ENCODE measurements at regions not wholly inside any gene's neighbourhood (a gene's known extent, or its start where the extent isn't known, plus 50 kb on each side); places are given as distances from the start of the nearest gene placed in this dataset.

GRCh38 chr12:90257927-90258624 is 549.4 kb upstream of the ATP2B1 start:
- no peak overlapping the region for H3K27ac ChIP-seq (ENCODE audit: low read length)
- 86% methylated on average over 4 of the region's 4 CpGs for WGBS

GRCh38 chr12:90254796-90255195 is 546.2 kb upstream of the ATP2B1 start:
- no peak overlapping the region for H3K4me3 ChIP-seq (ENCODE audit: low read length)
- no peaks in the 10 kb centered on the region for H3K9me3 ChIP-seq (ENCODE audit: control insufficient read depth, low read length)
- peaks cover 9% of the 10 kb centered on the region for H3K4me1 ChIP-seq (ENCODE audit: control insufficient read depth, insufficient read depth, low read length)
- intact Hi-C loops (cut with DNase I): loop anchor here in 1 of 4 donors (2.0 kb wide), 1 partner anchor 54 kb away; no protein-coding TSS in a partner anchor
- DNase-seq: no peak
- no peaks in the 10 kb centered on the region for H3K27me3 ChIP-seq (ENCODE audit: control insufficient read depth, insufficient read depth)
- no peak overlapping the region for H3K27ac ChIP-seq (ENCODE audit: low read length)
- ATAC-seq: no peak

More at GRCh38 chr12:90257927-90258624, 549.4 kb upstream of the ATP2B1 start:
- Histone ChIP-seq H3K4me1 (ENCODE audit: control insufficient read depth, insufficient read depth, low read length) (peaks cover 3% of the 10 kb centered on the region), H3K9me3 (ENCODE audit: control insufficient read depth, low read length) (no peaks in the 10 kb centered on the region), H3K27me3 (ENCODE audit: control insufficient read depth, insufficient read depth) (no peaks in the 10 kb centered on the region), H3K4me3 (ENCODE audit: low read length) (no peak overlapping the region)
- ATAC-seq: no peak
- DNase-seq: no peak
- intact Hi-C loops (cut with DNase I): no loop called here

GRCh38 chr12:90253674-90254181 is 545.1 kb upstream of the ATP2B1 start:
- 31% methylated on average over 8 of the region's 8 CpGs for WGBS
- DNase-seq: peak; percentile 72 to 82 (median 77)
- Histone ChIP-seq H3K4me1 (ENCODE audit: control insufficient read depth, insufficient read depth, low read length) (peaks cover 9% of the 10 kb centered on the region), H3K27me3 (ENCODE audit: control insufficient read depth, insufficient read depth) (no peaks in the 10 kb centered on the region), H3K4me3 (ENCODE audit: low read length) (no peak overlapping the region), H3K9me3 (ENCODE audit: control insufficient read depth, low read length) (no peaks in the 10 kb centered on the region), H3K27ac (ENCODE audit: low read length) (peak overlapping the region; percentile 48)
- ATAC-seq: peak; percentile 87 to 93
- intact Hi-C loops (cut with DNase I): loop anchor here in 1 of 4 donors (2.0 kb wide), 1 partner anchor 55 kb away; no protein-coding TSS in a partner anchor

- no peak for DNase-seq
- no peak overlapping the region for H3K27ac ChIP-seq (ENCODE audit: low read length)
- intact Hi-C loops (cut with DNase I): no loop called here
- no peak overlapping the region for H3K4me3 ChIP-seq (ENCODE audit: low read length)
- H3K4me1 ChIP-seq (ENCODE audit: control insufficient read depth, insufficient read depth, low read length): peaks cover 9% of the 10 kb centered on the region
- no peaks in the 10 kb centered on the region for H3K9me3 ChIP-seq (ENCODE audit: control insufficient read depth, low read length)
- WGBS: 69% methylated on average over 4 of the region's 4 CpGs
- no peak for ATAC-seq
- H3K27me3 ChIP-seq (ENCODE audit: control insufficient read depth, insufficient read depth): no peaks in the 10 kb centered on the region
Observed at GRCh38 chr12:90253136-90253535, 544.5 kb upstream of the ATP2B1 start.

GRCh38 chr12:90250766-90251165 is 542.1 kb upstream of the ATP2B1 start:
- Histone ChIP-seq H3K27ac (ENCODE audit: low read length) (no peak overlapping the region), H3K27me3 (ENCODE audit: control insufficient read depth, insufficient read depth) (no peaks in the 10 kb centered on the region), H3K4me1 (ENCODE audit: control insufficient read depth, insufficient read depth, low read length) (peaks cover 9% of the 10 kb centered on the region), H3K9me3 (ENCODE audit: control insufficient read depth, low read length) (no peaks in the 10 kb centered on the region), H3K4me3 (ENCODE audit: low read length) (no peak overlapping the region)
- DNase-seq (peak in 2 of 3 donors; percentile 33 to 45), ATAC-seq (peak; percentile 87 to 93)
- intact Hi-C loops (cut with DNase I): no loop called here
- WGBS: 14% methylated on average over 3 of the region's 3 CpGs

GRCh38 chr12:90250042-90250441 is 541.4 kb upstream of the ATP2B1 start:
- DNase-seq (no peak), ATAC-seq (no peak)
- H3K27me3 ChIP-seq (ENCODE audit: control insufficient read depth, insufficient read depth): no peaks in the 10 kb centered on the region
- H3K4me3 ChIP-seq (ENCODE audit: low read length): no peak overlapping the region
- H3K4me1 ChIP-seq (ENCODE audit: control insufficient read depth, insufficient read depth, low read length): peaks cover 9% of the 10 kb centered on the region
- no peaks in the 10 kb centered on the region for H3K9me3 ChIP-seq (ENCODE audit: control insufficient read depth, low read length)
- 59% methylated on average over 6 of the region's 6 CpGs for WGBS
- intact Hi-C loops (cut with DNase I): no loop called here
- H3K27ac ChIP-seq (ENCODE audit: low read length): no peak overlapping the region

GRCh38 chr12:90246688-90247087 is 538.0 kb upstream of the ATP2B1 start:
- intact Hi-C loops (cut with DNase I): no loop called here
- no peak for ATAC-seq
- H3K9me3 ChIP-seq (ENCODE audit: control insufficient read depth, low read length): no peaks in the 10 kb centered on the region
- H3K4me3 ChIP-seq (ENCODE audit: low read length): no peak overlapping the region
- DNase-seq: no peak
- no peak overlapping the region for H3K27ac ChIP-seq (ENCODE audit: low read length)
- H3K4me1 ChIP-seq (ENCODE audit: control insufficient read depth, insufficient read depth, low read length): peaks cover 6% of the 10 kb centered on the region
- H3K27me3 ChIP-seq (ENCODE audit: control insufficient read depth, insufficient read depth): no peaks in the 10 kb centered on the region

GRCh38 chr12:90245391-90245790 is 536.8 kb upstream of the ATP2B1 start:
- intact Hi-C loops (cut with DNase I): no loop called here
- DNase-seq (no peak), ATAC-seq (no peak)
- Histone ChIP-seq H3K9me3 (ENCODE audit: control insufficient read depth, low read length) (no peaks in the 10 kb centered on the region), H3K27ac (ENCODE audit: low read length) (no peak overlapping the region), H3K4me1 (ENCODE audit: control insufficient read depth, insufficient read depth, low read length) (peaks cover 4% of the 10 kb centered on the region), H3K27me3 (ENCODE audit: control insufficient read depth, insufficient read depth) (no peaks in the 10 kb centered on the region), H3K4me3 (ENCODE audit: low read length) (no peak overlapping the region)
- 45% methylated on average over 2 of the region's 2 CpGs for WGBS

GRCh38 chr12:90244232-90244631 is 535.6 kb upstream of the ATP2B1 start:
- Histone ChIP-seq H3K27me3 (ENCODE audit: control insufficient read depth, insufficient read depth) (no peaks in the 10 kb centered on the region), H3K27ac (ENCODE audit: low read length) (no peak overlapping the region), H3K4me3 (ENCODE audit: low read length) (no peak overlapping the region), H3K4me1 (ENCODE audit: control insufficient read depth, insufficient read depth, low read length) (no peaks in the 10 kb centered on the region), H3K9me3 (ENCODE audit: control insufficient read depth, low read length) (no peaks in the 10 kb centered on the region)
- ATAC-seq (no peak), DNase-seq (no peak)
- 89% methylated on average over 3 of the region's 3 CpGs for WGBS
- intact Hi-C loops (cut with DNase I): no loop called here

- Histone ChIP-seq H3K27ac (ENCODE audit: low read length) (no peak overlapping the region), H3K4me1 (ENCODE audit: control insufficient read depth, insufficient read depth, low read length) (no peaks in the 10 kb centered on the region), H3K4me3 (ENCODE audit: low read length) (no peak overlapping the region), H3K27me3 (ENCODE audit: control insufficient read depth, insufficient read depth) (no peaks in the 10 kb centered on the region), H3K9me3 (ENCODE audit: control insufficient read depth, low read length) (no peaks in the 10 kb centered on the region)
- ATAC-seq (no peak), DNase-seq (no peak)
- WGBS: 69% methylated on average over 4 of the region's 4 CpGs
- intact Hi-C loops (cut with DNase I): no loop called here
Observed at GRCh38 chr12:90243211-90243610, 534.6 kb upstream of the ATP2B1 start.

- intact Hi-C loops (cut with DNase I): no loop called here
- H3K9me3 ChIP-seq (ENCODE audit: control insufficient read depth, low read length): no peaks in the 10 kb centered on the region
- WGBS: 95% methylated on average over 1 of the region's 1 CpG
- H3K4me3 ChIP-seq (ENCODE audit: low read length): no peak overlapping the region
- peaks cover 1% of the 10 kb centered on the region for H3K4me1 ChIP-seq (ENCODE audit: control insufficient read depth, insufficient read depth, low read length)
- ATAC-seq (no peak), DNase-seq (no peak)
- H3K27ac ChIP-seq (ENCODE audit: low read length): no peak overlapping the region
- no peaks in the 10 kb centered on the region for H3K27me3 ChIP-seq (ENCODE audit: control insufficient read depth, insufficient read depth)
Observed at GRCh38 chr12:90239732-90240260, 531.2 kb upstream of the ATP2B1 start.
